ENCODE measurements at regions not wholly inside any gene's neighbourhood (a gene's known extent, or its start where the extent isn't known, plus 50 kb on each side); places are given as distances from the start of the nearest gene placed in this dataset.

DNA sequence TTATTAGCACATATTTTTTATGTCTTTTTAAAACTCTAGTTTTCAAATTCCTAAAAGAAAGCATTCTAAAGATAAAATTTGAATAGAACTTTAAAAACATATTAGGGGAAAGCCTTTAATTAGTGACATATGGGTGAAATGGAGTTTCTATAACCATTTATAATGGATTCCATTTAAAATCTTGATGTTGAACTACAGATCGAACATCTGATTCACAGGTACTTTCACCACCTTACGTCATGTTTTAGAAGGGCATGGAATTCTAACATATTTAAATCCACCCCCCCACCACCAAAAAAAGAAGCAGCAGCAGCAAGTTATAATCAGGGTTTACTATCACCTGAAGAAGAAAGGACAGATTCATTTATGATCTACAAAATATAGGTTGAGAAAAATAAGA lies 298.4 kb downstream of the SMOC2 start:
- POLR2A ChIA-PET = no interaction called here

DNA sequence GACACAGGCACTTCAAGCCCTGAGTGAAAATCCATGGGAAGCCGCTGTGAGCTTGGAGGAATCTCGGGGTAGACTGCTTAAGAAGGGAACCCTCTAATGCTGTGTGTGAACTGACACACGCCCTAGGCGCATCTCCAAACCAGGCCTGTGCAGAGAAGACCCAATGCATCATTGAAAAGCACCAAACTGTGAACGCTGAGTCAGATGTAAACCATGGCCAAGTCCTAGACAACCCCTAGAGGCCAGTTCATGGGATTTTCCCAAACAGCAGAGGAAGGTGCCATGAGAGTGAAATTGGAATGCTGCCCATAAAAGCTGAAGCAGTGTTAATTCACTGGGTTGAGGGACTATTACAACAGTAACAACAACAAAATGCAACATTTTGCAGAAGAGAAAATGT lies 296.5 kb downstream of the SMOC2 start:
- H3K36me3 ChIP-seq (replicated peaks in 1 of 2; ENCODE audit: control extremely low read depth in 1 of 2, control insufficient read depth in 1 of 2, extremely low read depth in 1 of 2, insufficient read depth in 2 of 2, low read length in 1 of 2) = no peaks in the 10 kb centered on the region
- no peak overlapping the region for H3K9ac ChIP-seq (ENCODE audit: low read length)
- no peaks in the 10 kb centered on the region for H3K4me1 Mint-ChIP-seq
- H3K27ac Mint-ChIP-seq = no peak overlapping the region
- H3K27me3 Mint-ChIP-seq = no peaks in the 10 kb centered on the region
- H4K20me1 ChIP-seq (ENCODE audit: control insufficient read depth, insufficient read depth, low read length, poor library complexity, severe bottlenecking) = no peaks in the 10 kb centered on the region
- H3K4me3 Mint-ChIP-seq = no peak overlapping the region
- intact Hi-C loops (cut with micrococcal nuclease) = no loop called here
- no peak overlapping the region for H3K4me2 ChIP-seq (replicated peaks; ENCODE audit: low read depth, low read length, poor library complexity, severe bottlenecking)
- H3K4me1 ChIP-seq (ENCODE audit: control insufficient read depth in 2 of 2, insufficient read depth in 2 of 2, low read length in 2 of 2) = no peaks in the 10 kb centered on the region
- peaks cover 6% of the 10 kb centered on the region for H3K9me3 Mint-ChIP-seq (ENCODE audit: insufficient read depth)
- ATAC-seq (ENCODE audit: low read depth) = no peak
- no peaks in the 10 kb centered on the region for H3K79me2 ChIP-seq (ENCODE audit: control insufficient read depth, insufficient read depth, low read length)
- H2AFZ ChIP-seq (ENCODE audit: insufficient read depth, low read depth, low read length, poor library complexity, severe bottlenecking) = no peak overlapping the region
- CTCF ChIA-PET = no interaction called here
- DNase-seq = no peak
- TF ChIP-seq, protein P1, sequence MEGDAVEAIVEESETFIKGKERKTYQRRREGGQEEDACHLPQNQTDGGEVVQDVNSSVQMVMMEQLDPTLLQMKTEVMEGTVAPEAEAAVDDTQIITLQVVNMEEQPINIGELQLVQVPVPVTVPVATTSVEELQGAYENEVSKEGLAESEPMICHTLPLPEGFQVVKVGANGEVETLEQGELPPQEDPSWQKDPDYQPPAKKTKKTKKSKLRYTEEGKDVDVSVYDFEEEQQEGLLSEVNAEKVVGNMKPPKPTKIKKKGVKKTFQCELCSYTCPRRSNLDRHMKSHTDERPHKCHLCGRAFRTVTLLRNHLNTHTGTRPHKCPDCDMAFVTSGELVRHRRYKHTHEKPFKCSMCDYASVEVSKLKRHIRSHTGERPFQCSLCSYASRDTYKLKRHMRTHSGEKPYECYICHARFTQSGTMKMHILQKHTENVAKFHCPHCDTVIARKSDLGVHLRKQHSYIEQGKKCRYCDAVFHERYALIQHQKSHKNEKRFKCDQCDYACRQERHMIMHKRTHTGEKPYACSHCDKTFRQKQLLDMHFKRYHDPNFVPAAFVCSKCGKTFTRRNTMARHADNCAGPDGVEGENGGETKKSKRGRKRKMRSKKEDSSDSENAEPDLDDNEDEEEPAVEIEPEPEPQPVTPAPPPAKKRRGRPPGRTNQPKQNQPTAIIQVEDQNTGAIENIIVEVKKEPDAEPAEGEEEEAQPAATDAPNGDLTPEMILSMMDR (IDR thresholded peaks at IDR 0.05) = no peak
- no peak for TF ChIP-seq EZH2 (IDR thresholded peaks at IDR 0.05; ENCODE audit: borderline replicate concordance, insufficient read depth, low read depth, low read length, poor library complexity, severe bottlenecking)
- POLR2A ChIA-PET = no interaction called here
- peaks cover 0 to 19% (median 6%) of the 10 kb centered on the region in 3 donors for H3K9me3 ChIP-seq (ENCODE audit: control extremely low read depth in 1 of 3, control insufficient read depth in 2 of 3, insufficient read depth in 1 of 3, low read length in 2 of 3)
- no peak overlapping the region for H3K4me3 ChIP-seq (ENCODE audit: control extremely low read depth in 1 of 5, extremely low read depth in 1 of 5, insufficient read depth in 1 of 5, low read depth in 2 of 5, low read length in 4 of 5)
- no peak overlapping the region for H3K27ac ChIP-seq (ENCODE audit: low read length in 2 of 2)
- WGBS (ENCODE audit: insufficient coverage) = 92% methylated on average over 5 of the region's 5 CpGs
- no peaks in the 10 kb centered on the region for H3K27me3 ChIP-seq (replicated peaks in 1 of 4; ENCODE audit: control extremely low read depth in 1 of 4, control insufficient read depth in 3 of 4, insufficient read depth in 4 of 4, low read length in 3 of 4)

More for the DNA sequence above, 298.4 kb downstream of the SMOC2 start:
- no peak for TF ChIP-seq EZH2 (IDR thresholded peaks at IDR 0.05; ENCODE audit: borderline replicate concordance, insufficient read depth, low read depth, low read length, poor library complexity, severe bottlenecking)
- TF ChIP-seq, protein P1 (IDR thresholded peaks at IDR 0.05) = no peak
- Histone ChIP-seq H3K36me3 (replicated peaks in 1 of 2; ENCODE audit: control extremely low read depth in 1 of 2, control insufficient read depth in 1 of 2, extremely low read depth in 1 of 2, insufficient read depth in 2 of 2, low read length in 1 of 2) (no peaks in the 10 kb centered on the region), H3K9ac (ENCODE audit: low read length) (no peak overlapping the region), H3K27me3 (replicated peaks in 1 of 4; ENCODE audit: control extremely low read depth in 1 of 4, control insufficient read depth in 3 of 4, insufficient read depth in 4 of 4, low read length in 3 of 4) (no peaks in the 10 kb centered on the region), H3K79me2 (ENCODE audit: control insufficient read depth, insufficient read depth, low read length) (no peaks in the 10 kb centered on the region), H3K4me2 (replicated peaks; ENCODE audit: low read depth, low read length, poor library complexity, severe bottlenecking) (no peak overlapping the region), H3K4me1 (ENCODE audit: control insufficient read depth in 2 of 2, insufficient read depth in 2 of 2, low read length in 2 of 2) (no peaks in the 10 kb centered on the region), H3K4me3 (ENCODE audit: control extremely low read depth in 1 of 5, extremely low read depth in 1 of 5, insufficient read depth in 1 of 5, low read depth in 2 of 5, low read length in 4 of 5) (no peak overlapping the region), H3K27ac (ENCODE audit: low read length in 2 of 2) (no peak overlapping the region), H3K9me3 (ENCODE audit: control extremely low read depth in 1 of 3, control insufficient read depth in 2 of 3, insufficient read depth in 1 of 3, low read length in 2 of 3) (peaks cover 0 to 25% (median 6%) of the 10 kb centered on the region in 3 donors), H4K20me1 (ENCODE audit: control insufficient read depth, insufficient read depth, low read length, poor library complexity, severe bottlenecking) (no peaks in the 10 kb centered on the region), H2AFZ (ENCODE audit: insufficient read depth, low read depth, low read length, poor library complexity, severe bottlenecking) (no peak overlapping the region)
- Mint-ChIP-seq H3K4me3 (no peak overlapping the region), H3K27me3 (no peaks in the 10 kb centered on the region), H3K27ac (no peak overlapping the region), H3K4me1 (no peaks in the 10 kb centered on the region), H3K9me3 (ENCODE audit: insufficient read depth) (peaks cover 7% of the 10 kb centered on the region)
- no CpG with 5 or more reads among the region's 2 CpGs for WGBS (ENCODE audit: insufficient coverage)
- ATAC-seq (ENCODE audit: low read depth) (no peak), DNase-seq (no peak)
- CTCF ChIA-PET = no interaction called here
- intact Hi-C loops (cut with micrococcal nuclease) = no loop called here

Data from B cell (primary cell).